ENCODE measurements at regions not wholly inside any gene's neighbourhood (a gene's known extent, or its start where the extent isn't known, plus 50 kb on each side); places are given as distances from the start of the nearest gene placed in this dataset.

DNA sequence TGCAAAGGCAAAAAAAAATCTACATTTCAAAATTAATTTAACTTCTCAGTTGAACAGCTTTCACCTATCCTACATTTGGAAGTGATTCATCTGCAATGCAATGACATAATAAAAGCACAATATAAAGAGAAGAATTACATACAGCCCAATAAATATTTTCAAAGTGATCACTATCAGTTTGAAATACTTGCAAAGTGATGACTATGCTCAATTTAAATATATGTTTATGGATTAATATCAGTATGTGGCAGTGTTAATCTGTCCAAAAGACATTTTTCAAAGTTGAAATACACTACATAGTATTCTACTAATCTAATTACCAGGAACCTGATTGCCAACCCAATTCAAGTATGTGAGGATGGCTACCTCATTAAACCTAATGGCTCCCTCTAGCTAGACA, 460.7 kb upstream of the ATXN7L3B start:
- Mint-ChIP-seq H3K4me1 (ENCODE audit: low read depth) (no peaks in the 10 kb centered on the region), H3K9me3 (ENCODE audit: insufficient read depth) (peaks cover 3% of the 10 kb centered on the region), H3K27ac (no peak overlapping the region), H3K4me3 (no peak overlapping the region), H3K36me3 (ENCODE audit: low read depth) (no peaks in the 10 kb centered on the region), H3K27me3 (ENCODE audit: low read depth) (no peaks in the 10 kb centered on the region)
- DNase-seq: no peak
- CTCF ChIA-PET: no interaction called here
- ATAC-seq: no peak
- POLR2A ChIA-PET: no interaction called here

DNA sequence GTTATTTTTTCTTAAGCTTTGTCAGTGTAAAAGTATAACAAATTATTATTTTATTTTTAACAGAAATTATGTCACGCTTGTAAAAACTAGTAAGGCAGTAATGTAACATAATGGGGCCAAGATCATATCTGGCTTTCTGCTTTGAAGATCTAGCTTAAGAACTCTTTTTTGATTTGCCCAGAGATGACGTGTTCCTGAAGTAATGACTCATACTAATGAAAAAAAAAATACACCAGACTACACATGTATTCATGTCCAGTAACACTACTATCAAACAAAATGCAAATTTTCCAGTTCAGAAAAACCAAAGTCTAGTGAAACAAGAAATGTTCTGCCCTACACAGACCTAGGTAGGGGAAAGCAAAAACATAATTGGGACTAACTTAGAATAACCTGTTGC, 432.2 kb upstream of the ATXN7L3B start:
- H3K27ac Mint-ChIP-seq: no peak overlapping the region
- no peaks in the 10 kb centered on the region for H3K36me3 Mint-ChIP-seq (ENCODE audit: low read depth)
- H3K4me1 Mint-ChIP-seq (ENCODE audit: low read depth): no peaks in the 10 kb centered on the region
- no peaks in the 10 kb centered on the region for H3K9me3 Mint-ChIP-seq (ENCODE audit: insufficient read depth)
- CTCF ChIA-PET: no interaction called here
- POLR2A ChIA-PET: no interaction called here
- DNase-seq (no peak), ATAC-seq (no peak)
- no peak overlapping the region for H3K4me3 Mint-ChIP-seq
- no peaks in the 10 kb centered on the region for H3K27me3 Mint-ChIP-seq (ENCODE audit: low read depth)

DNA sequence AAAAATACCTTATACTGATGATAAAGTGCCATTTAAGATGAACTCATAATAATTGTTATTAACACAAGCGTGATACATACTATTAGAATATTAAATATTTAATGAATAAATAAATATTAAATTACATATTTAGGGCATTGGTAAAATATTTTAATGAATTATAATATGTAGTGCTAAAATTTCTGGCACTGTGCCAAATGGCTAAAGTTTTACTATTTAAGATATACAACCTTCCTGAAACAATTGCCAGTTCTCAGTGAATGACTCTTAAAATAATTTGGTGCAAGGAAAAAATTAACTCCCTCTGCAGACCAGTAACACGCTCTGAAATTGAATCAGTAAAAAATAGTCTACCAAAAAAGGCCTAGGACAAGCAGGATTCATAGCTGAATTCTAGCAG, 428.9 kb upstream of the ATXN7L3B start:
- H3K9me3 Mint-ChIP-seq (ENCODE audit: insufficient read depth): no peaks in the 10 kb centered on the region
- H3K27me3 Mint-ChIP-seq (ENCODE audit: low read depth): no peaks in the 10 kb centered on the region
- POLR2A ChIA-PET: no interaction called here
- ATAC-seq (no peak), DNase-seq (no peak)
- CTCF ChIA-PET: no interaction called here
- H3K27ac Mint-ChIP-seq: no peak overlapping the region
- no peak overlapping the region for H3K4me3 Mint-ChIP-seq
- no peaks in the 10 kb centered on the region for H3K36me3 Mint-ChIP-seq (ENCODE audit: low read depth)
- no peaks in the 10 kb centered on the region for H3K4me1 Mint-ChIP-seq (ENCODE audit: low read depth)

DNA sequence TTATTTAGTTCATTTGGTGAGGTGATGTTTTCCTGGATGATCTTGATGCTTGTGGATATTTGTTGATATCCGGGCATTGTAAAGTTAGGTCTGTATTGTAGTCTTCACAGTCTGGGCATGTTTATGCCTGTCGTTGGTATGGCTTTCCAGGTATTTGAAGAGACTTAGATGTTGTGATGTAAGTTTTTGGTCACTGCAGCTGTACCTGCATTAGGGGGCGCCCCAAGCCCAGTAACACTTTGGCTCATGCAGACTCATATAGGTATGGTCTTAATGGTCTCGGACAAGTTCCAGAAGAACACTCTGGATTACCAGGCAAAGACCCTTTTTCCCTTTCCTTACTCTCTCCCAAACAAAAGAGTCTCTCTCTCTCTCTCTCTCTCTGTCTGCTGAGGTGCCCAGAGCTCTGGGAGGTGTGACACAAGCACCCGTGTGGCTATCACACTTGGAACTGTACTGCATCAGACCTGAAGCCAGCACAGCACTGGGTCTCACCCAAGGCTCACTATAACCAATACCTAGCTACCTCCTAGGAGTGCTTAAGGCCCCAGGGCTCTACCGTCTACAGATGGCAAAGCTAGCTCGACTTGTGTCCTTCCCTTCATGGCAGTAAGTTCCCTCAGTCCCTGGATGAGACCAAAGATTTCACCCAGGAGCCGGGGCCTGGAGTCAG, 425.8 kb upstream of the ATXN7L3B start:
- Mint-ChIP-seq H3K9me3 (ENCODE audit: insufficient read depth) (no peaks in the 10 kb centered on the region), H3K4me3 (no peak overlapping the region), H3K27ac (no peak overlapping the region), H3K27me3 (ENCODE audit: low read depth) (no peaks in the 10 kb centered on the region), H3K4me1 (ENCODE audit: low read depth) (no peaks in the 10 kb centered on the region), H3K36me3 (ENCODE audit: low read depth) (no peaks in the 10 kb centered on the region)
- DNase-seq (no peak), ATAC-seq (no peak)
- ChIA-PET POLR2A (no interaction called here), CTCF (no interaction called here)

DNA sequence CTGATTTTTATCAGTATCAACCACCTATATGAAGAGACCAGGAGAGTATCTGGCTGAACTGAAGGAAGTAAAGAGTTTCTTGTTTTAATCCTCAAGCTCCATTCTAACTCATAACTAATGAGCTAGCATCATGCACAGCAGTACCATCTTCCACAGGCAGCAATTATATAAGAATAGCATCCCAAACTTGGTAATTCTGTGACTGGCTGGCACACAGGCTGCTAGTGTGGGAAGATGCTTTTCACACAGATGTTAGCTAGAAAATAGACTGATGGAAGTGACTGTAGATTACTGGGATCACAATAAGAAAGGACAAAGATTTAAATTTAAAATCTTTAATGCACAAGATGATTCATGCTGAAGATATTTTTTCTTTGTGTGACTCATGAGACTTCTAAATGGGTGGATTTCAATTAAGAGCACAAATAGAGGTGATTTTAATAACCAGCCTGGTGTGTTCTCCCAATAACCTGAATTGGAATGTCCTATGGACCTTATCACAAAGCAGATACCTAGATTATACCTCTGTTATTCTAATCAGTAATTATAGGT, 417.7 kb upstream of the ATXN7L3B start:
- no peaks in the 10 kb centered on the region for H3K4me1 Mint-ChIP-seq (ENCODE audit: low read depth)
- H3K27me3 Mint-ChIP-seq (ENCODE audit: low read depth): no peaks in the 10 kb centered on the region
- CTCF ChIA-PET: no interaction called here
- H3K36me3 Mint-ChIP-seq (ENCODE audit: low read depth): no peaks in the 10 kb centered on the region
- H3K9me3 Mint-ChIP-seq (ENCODE audit: insufficient read depth): no peaks in the 10 kb centered on the region
- POLR2A ChIA-PET: no interaction called here
- ATAC-seq (no peak), DNase-seq (no peak)
- no peak overlapping the region for H3K4me3 Mint-ChIP-seq
- H3K27ac Mint-ChIP-seq: no peak overlapping the region

DNA sequence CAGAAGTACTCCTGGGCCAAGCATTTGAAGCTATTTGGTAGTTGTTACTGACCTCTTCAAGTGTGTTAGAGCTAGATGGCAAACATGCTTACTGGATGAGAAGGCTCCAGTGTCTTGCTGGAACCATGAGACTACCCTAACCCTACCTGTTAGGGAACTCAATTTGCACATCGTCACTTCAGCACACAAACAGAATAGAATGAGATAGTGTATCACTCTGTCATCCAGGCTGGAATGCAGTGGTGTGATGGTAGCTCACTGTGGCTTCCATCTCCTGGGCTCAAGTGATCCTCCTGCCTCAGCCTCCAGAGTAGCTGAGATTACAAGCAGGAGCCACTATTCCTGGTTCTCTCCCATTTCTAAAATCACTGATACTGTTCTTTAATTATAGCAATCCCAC, 417.0 kb upstream of the ATXN7L3B start:
- CTCF ChIA-PET: no interaction called here

DNA sequence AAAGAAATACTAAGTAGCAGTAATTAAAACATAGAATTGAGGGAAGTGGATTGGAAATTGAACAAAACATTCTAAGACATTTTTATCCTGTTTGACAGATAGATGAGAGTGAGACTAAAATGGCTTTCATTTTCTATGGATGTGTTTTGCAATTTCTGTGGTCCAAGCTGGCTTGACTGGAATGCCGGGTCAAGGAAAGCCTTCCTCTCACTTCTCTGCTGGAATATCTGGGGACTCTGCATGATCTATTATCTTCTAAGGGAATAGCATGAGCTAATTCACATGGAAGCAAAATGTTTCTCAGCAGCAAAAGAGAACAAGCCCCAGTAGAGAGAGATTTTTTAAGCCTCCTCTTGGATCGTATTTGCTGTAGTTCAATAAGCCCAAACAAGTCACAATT, 407.9 kb upstream of the ATXN7L3B start:
- CTCF ChIA-PET: no interaction called here
- Mint-ChIP-seq H3K36me3 (ENCODE audit: low read depth) (no peaks in the 10 kb centered on the region), H3K27ac (no peak overlapping the region), H3K4me1 (ENCODE audit: low read depth) (no peaks in the 10 kb centered on the region), H3K9me3 (ENCODE audit: insufficient read depth) (peaks cover 4% of the 10 kb centered on the region), H3K4me3 (no peak overlapping the region), H3K27me3 (ENCODE audit: low read depth) (no peaks in the 10 kb centered on the region)
- no peak for DNase-seq
- no peak for ATAC-seq
- POLR2A ChIA-PET: no interaction called here

More for the DNA sequence above, 417.0 kb upstream of the ATXN7L3B start:
- Mint-ChIP-seq H3K36me3 (ENCODE audit: low read depth) (no peaks in the 10 kb centered on the region), H3K4me3 (no peak overlapping the region), H3K27ac (no peak overlapping the region), H3K4me1 (ENCODE audit: low read depth) (no peaks in the 10 kb centered on the region), H3K9me3 (ENCODE audit: insufficient read depth) (no peaks in the 10 kb centered on the region), H3K27me3 (ENCODE audit: low read depth) (no peaks in the 10 kb centered on the region)
- no peak for ATAC-seq
- DNase-seq: no peak
- POLR2A ChIA-PET: no interaction called here

DNA sequence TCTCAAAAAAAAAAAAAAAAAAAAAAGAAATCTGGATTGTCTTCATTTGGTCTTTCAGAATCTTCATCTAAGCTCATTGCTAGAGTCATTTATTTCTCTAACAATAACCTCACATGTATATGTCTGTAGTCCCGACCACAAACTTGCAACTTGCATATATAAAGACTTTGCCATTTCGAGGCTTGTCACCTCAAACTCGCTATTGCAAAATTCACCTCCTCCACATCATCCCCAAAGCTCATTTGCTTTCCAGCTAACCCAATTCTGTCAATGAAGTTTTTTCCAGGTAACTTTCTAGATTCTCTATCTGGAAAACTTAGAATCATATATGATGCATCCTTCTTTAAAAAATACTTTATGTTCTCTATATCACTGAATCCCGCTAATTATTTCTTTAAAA, 393.2 kb upstream of the ATXN7L3B start:
- no peaks in the 10 kb centered on the region for H3K4me1 Mint-ChIP-seq (ENCODE audit: low read depth)
- no peak for DNase-seq
- no peak for ATAC-seq
- no peak overlapping the region for H3K4me3 Mint-ChIP-seq
- CTCF ChIA-PET: no interaction called here
- no peak overlapping the region for H3K27ac Mint-ChIP-seq
- H3K9me3 Mint-ChIP-seq (ENCODE audit: insufficient read depth): no peaks in the 10 kb centered on the region
- H3K36me3 Mint-ChIP-seq (ENCODE audit: low read depth): no peaks in the 10 kb centered on the region
- H3K27me3 Mint-ChIP-seq (ENCODE audit: low read depth): no peaks in the 10 kb centered on the region
- POLR2A ChIA-PET: no interaction called here

DNA sequence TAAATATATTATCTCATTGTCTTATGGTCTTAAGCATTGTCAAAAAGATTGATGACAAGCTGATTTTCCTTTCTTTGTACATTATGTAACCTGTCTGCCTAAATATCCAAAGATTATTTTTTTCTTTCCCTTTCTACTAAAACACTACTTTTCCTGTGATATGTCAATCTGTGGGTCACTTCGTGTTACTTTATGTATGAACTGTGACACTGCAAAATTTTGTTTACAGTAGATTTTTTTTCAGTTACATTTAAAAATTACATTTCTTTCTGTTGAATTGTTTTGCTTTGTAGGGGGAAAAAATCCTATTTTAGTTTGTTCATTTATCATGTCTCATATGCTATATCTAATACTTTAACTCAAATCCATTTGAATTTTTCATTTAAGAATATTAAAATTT, 392.3 kb upstream of the ATXN7L3B start:
- Mint-ChIP-seq H3K36me3 (ENCODE audit: low read depth) (no peaks in the 10 kb centered on the region), H3K4me1 (ENCODE audit: low read depth) (no peaks in the 10 kb centered on the region), H3K27me3 (ENCODE audit: low read depth) (no peaks in the 10 kb centered on the region), H3K4me3 (no peak overlapping the region), H3K27ac (no peak overlapping the region), H3K9me3 (ENCODE audit: insufficient read depth) (no peaks in the 10 kb centered on the region)
- POLR2A ChIA-PET: no interaction called here
- DNase-seq (no peak), ATAC-seq (no peak)
- CTCF ChIA-PET: no interaction called here

DNA sequence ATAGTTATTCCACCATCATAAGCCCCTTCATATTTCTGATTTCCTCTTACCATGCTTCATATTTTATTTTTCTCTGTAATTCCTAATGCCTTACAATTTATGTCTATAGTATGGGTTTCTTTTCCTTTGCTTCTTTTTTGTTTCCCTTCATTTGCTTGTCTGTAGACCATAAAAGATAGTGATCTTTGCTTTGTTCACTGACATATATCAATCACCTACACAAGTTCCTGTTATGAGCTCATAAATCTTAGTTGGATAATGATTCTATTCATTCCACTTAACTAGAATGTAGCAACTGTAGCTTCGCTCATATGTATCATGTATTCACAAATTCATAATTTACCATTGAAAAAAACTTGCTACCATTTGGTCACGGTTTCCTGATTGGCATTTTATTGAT, 388.8 kb upstream of the ATXN7L3B start:
- Mint-ChIP-seq H3K4me1 (ENCODE audit: low read depth) (no peaks in the 10 kb centered on the region), H3K4me3 (no peak overlapping the region), H3K36me3 (ENCODE audit: low read depth) (no peaks in the 10 kb centered on the region), H3K9me3 (ENCODE audit: insufficient read depth) (no peaks in the 10 kb centered on the region), H3K27me3 (ENCODE audit: low read depth) (no peaks in the 10 kb centered on the region), H3K27ac (no peak overlapping the region)
- DNase-seq (no peak), ATAC-seq (no peak)
- CTCF ChIA-PET: no interaction called here
- POLR2A ChIA-PET: no interaction called here

DNA sequence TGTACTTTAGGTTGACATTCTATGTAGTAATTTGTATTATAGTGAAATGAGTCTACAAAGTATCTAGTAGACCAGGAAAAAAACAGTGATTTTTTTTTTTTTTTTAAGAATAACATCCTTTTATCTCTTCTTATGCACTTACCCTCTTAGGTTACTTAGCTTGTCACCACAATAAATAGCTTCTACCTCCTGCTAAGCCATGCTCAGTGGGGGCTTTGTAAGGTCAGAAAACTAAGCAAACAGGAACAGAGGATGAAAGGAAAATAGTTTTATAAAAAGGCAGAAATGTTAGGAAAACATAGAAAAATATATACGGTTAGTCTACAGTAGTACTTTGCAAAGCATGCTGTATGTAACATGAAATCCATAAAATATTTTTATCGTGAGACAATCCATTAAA, 385.3 kb upstream of the ATXN7L3B start:
- H3K27me3 Mint-ChIP-seq (ENCODE audit: low read depth): no peaks in the 10 kb centered on the region
- no peak overlapping the region for H3K4me3 Mint-ChIP-seq
- no peak for ATAC-seq
- H3K9me3 Mint-ChIP-seq (ENCODE audit: insufficient read depth): no peaks in the 10 kb centered on the region
- no peak for DNase-seq
- H3K4me1 Mint-ChIP-seq (ENCODE audit: low read depth): no peaks in the 10 kb centered on the region
- CTCF ChIA-PET: no interaction called here
- H3K36me3 Mint-ChIP-seq (ENCODE audit: low read depth): no peaks in the 10 kb centered on the region
- POLR2A ChIA-PET: no interaction called here
- H3K27ac Mint-ChIP-seq: no peak overlapping the region

DNA sequence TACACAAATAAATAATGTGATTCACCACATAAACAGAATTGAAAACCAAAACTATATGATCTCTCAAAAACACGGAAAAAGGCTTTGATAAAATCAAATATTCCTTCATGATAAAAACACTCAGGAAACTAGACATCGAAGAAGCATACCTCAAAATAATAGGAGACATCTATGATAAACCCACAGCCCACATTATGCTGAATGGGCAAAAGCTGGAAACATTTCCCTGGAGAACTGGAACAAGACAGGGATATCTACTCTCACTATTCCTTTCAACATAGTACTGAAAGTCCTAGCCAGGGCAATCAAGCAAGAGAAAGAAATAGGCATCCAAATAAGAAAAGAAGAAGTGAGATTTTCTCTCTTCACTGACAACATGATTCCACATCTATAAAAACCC, 371.5 kb upstream of the ATXN7L3B start:
- H3K4me3 Mint-ChIP-seq: no peak overlapping the region
- no peaks in the 10 kb centered on the region for H3K9me3 Mint-ChIP-seq (ENCODE audit: insufficient read depth)
- ATAC-seq (no peak), DNase-seq (no peak)
- H3K27ac Mint-ChIP-seq: no peak overlapping the region
- POLR2A ChIA-PET: no interaction called here
- no peaks in the 10 kb centered on the region for H3K36me3 Mint-ChIP-seq (ENCODE audit: low read depth)
- H3K4me1 Mint-ChIP-seq (ENCODE audit: low read depth): no peaks in the 10 kb centered on the region
- CTCF ChIA-PET: no interaction called here
- H3K27me3 Mint-ChIP-seq (ENCODE audit: low read depth): no peaks in the 10 kb centered on the region

DNA sequence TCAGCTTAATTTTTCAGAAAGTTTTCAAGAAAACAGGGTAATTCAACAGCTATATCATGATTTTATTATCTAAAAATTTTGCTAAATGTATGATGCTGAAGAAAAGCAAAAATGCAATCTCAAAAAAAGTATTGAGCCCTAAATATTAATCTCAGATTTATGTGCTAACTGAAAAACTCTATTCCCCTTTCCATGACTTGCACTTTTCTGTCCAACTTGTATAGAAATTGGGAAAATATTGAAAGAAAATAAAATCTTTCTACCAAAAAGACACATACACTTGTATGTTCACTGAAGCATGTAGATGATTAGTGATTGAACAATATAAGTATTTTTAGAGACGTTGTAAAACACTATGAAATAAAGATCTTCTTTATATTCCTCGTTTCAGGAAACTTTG, 368.0 kb upstream of the ATXN7L3B start:
- POLR2A ChIA-PET: no interaction called here

More for the DNA sequence above, 368.0 kb upstream of the ATXN7L3B start:
- H3K27me3 Mint-ChIP-seq (ENCODE audit: low read depth): no peaks in the 10 kb centered on the region
- H3K4me1 Mint-ChIP-seq (ENCODE audit: low read depth): no peaks in the 10 kb centered on the region
- ATAC-seq (no peak), DNase-seq (no peak)
- CTCF ChIA-PET: no interaction called here
- no peak overlapping the region for H3K4me3 Mint-ChIP-seq
- H3K27ac Mint-ChIP-seq: no peak overlapping the region
- no peaks in the 10 kb centered on the region for H3K9me3 Mint-ChIP-seq (ENCODE audit: insufficient read depth)
- no peaks in the 10 kb centered on the region for H3K36me3 Mint-ChIP-seq (ENCODE audit: low read depth)

Measured in activated CD8-positive, alpha-beta T cell treated with anti-CD3 and anti-CD28 coated beads, Interleukin-2, amount 10 ng/mL, durations not matched to agents 7 days and 5 days (primary cell).